ENCODE measurements at regions not wholly inside any gene's neighbourhood (a gene's known extent, or its start where the extent isn't known, plus 50 kb on each side); places are given as distances from the start of the nearest gene placed in this dataset.

DNA sequence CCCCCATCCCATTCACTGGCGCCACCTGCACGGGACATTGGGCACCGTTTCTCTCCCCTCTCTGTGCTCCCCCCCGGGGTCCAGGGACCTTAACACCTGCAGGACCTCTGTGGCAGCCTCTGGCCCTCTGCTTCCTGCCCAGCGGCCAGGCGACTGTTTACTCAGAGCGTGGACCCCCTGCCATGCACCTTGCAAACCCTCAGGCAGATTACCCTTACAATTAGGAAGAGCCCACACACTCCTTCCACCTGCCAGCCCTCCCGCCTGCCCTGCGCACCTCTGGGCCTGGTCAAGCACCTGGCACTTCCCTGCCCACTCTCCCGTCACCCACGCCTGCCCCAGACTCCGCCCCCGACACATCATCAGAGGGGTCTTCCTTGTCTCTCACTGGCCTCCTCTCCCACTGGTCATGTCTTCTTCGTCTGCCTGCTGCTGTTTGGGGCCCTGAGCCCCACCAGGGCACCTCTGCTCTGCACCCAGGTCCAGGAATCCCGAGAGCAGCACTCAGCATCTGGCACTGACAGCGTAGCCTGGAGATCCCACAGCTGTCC lies 281.3 kb upstream of the IRX4 start:
- Histone ChIP-seq H3K9me2 (replicated peaks; ENCODE audit: insufficient read depth, low read length) (no peaks in the 10 kb centered on the region), H3K4me3 (ENCODE audit: insufficient read depth, low read length, poor library complexity, severe bottlenecking) (no peak overlapping the region), H3K9ac (ENCODE audit: low read length) (no peak overlapping the region), H4K20me1 (ENCODE audit: low read depth, low read length) (no peaks in the 10 kb centered on the region), H2AFZ (ENCODE audit: low read depth, low read length, severe bottlenecking) (no peak overlapping the region), H3K27me3 (ENCODE audit: low read length) (no peaks in the 10 kb centered on the region), H3K9me3 (ENCODE audit: insufficient read depth, low read length) (no peaks in the 10 kb centered on the region), H3K79me2 (ENCODE audit: insufficient read depth, low read length) (no peaks in the 10 kb centered on the region), H3F3A (ENCODE audit: insufficient read depth) (no peaks in the 10 kb centered on the region), H3K36me3 (ENCODE audit: low read length) (no peaks in the 10 kb centered on the region), H3K27ac (ENCODE audit: low read depth, low read length) (no peak overlapping the region), H3K4me2 (ENCODE audit: low read depth, low read length, poor library complexity, severe bottlenecking) (no peak overlapping the region)
- TF ChIP-seq, protein P1, sequence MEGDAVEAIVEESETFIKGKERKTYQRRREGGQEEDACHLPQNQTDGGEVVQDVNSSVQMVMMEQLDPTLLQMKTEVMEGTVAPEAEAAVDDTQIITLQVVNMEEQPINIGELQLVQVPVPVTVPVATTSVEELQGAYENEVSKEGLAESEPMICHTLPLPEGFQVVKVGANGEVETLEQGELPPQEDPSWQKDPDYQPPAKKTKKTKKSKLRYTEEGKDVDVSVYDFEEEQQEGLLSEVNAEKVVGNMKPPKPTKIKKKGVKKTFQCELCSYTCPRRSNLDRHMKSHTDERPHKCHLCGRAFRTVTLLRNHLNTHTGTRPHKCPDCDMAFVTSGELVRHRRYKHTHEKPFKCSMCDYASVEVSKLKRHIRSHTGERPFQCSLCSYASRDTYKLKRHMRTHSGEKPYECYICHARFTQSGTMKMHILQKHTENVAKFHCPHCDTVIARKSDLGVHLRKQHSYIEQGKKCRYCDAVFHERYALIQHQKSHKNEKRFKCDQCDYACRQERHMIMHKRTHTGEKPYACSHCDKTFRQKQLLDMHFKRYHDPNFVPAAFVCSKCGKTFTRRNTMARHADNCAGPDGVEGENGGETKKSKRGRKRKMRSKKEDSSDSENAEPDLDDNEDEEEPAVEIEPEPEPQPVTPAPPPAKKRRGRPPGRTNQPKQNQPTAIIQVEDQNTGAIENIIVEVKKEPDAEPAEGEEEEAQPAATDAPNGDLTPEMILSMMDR (IDR thresholded peaks at IDR 0.05; ENCODE audit: insufficient read depth, low read length, poor library complexity, severe bottlenecking) = no peak
- no peak for TF ChIP-seq EZH2phosphoT487 (conservative IDR thresholded peaks at IDR 0.05; ENCODE audit: low read length)

- no peak overlapping the region for H3K4me2 ChIP-seq (ENCODE audit: low read depth, low read length, poor library complexity, severe bottlenecking)
- TF ChIP-seq EZH2phosphoT487 (conservative IDR thresholded peaks at IDR 0.05; ENCODE audit: low read length) = no peak
- TF ChIP-seq, protein P1 (IDR thresholded peaks at IDR 0.05; ENCODE audit: insufficient read depth, low read length, poor library complexity, severe bottlenecking) = no peak
- no peaks in the 10 kb centered on the region for H3K36me3 ChIP-seq (ENCODE audit: low read length)
- H3K9me3 ChIP-seq (ENCODE audit: insufficient read depth, low read length) = no peaks in the 10 kb centered on the region
- H3F3A ChIP-seq (ENCODE audit: insufficient read depth) = no peaks in the 10 kb centered on the region
- no peak overlapping the region for H3K4me3 ChIP-seq (ENCODE audit: insufficient read depth, low read length, poor library complexity, severe bottlenecking)
- H3K9ac ChIP-seq (ENCODE audit: low read length) = no peak overlapping the region
- H2AFZ ChIP-seq (ENCODE audit: low read depth, low read length, severe bottlenecking) = no peak overlapping the region
- H3K9me2 ChIP-seq (replicated peaks; ENCODE audit: insufficient read depth, low read length) = no peaks in the 10 kb centered on the region
- no peaks in the 10 kb centered on the region for H3K79me2 ChIP-seq (ENCODE audit: insufficient read depth, low read length)
- H4K20me1 ChIP-seq (ENCODE audit: low read depth, low read length) = no peaks in the 10 kb centered on the region
- no peaks in the 10 kb centered on the region for H3K27me3 ChIP-seq (ENCODE audit: low read length)
- no peak overlapping the region for H3K27ac ChIP-seq (ENCODE audit: low read depth, low read length)
Measured at GRCh38 chr5:2163060-2163856, 280.5 kb upstream of the IRX4 start.

GRCh38 chr5:2160811-2161210 lies 278.1 kb upstream of the IRX4 start:
- Histone ChIP-seq H3K79me2 (ENCODE audit: insufficient read depth, low read length) (no peaks in the 10 kb centered on the region), H3F3A (ENCODE audit: insufficient read depth) (no peaks in the 10 kb centered on the region), H3K36me3 (ENCODE audit: low read length) (no peaks in the 10 kb centered on the region), H3K9ac (ENCODE audit: low read length) (no peak overlapping the region), H3K9me2 (replicated peaks; ENCODE audit: insufficient read depth, low read length) (no peaks in the 10 kb centered on the region), H2AFZ (ENCODE audit: low read depth, low read length, severe bottlenecking) (no peak overlapping the region), H3K9me3 (ENCODE audit: insufficient read depth, low read length) (no peaks in the 10 kb centered on the region), H3K4me2 (ENCODE audit: low read depth, low read length, poor library complexity, severe bottlenecking) (no peak overlapping the region), H3K4me3 (ENCODE audit: insufficient read depth, low read length, poor library complexity, severe bottlenecking) (no peak overlapping the region), H3K27me3 (ENCODE audit: low read length) (no peaks in the 10 kb centered on the region), H3K27ac (ENCODE audit: low read depth, low read length) (no peak overlapping the region), H4K20me1 (ENCODE audit: low read depth, low read length) (no peaks in the 10 kb centered on the region)
- TF ChIP-seq, protein P1 (IDR thresholded peaks at IDR 0.05; ENCODE audit: insufficient read depth, low read length, poor library complexity, severe bottlenecking) = no peak
- no peak for TF ChIP-seq EZH2phosphoT487 (conservative IDR thresholded peaks at IDR 0.05; ENCODE audit: low read length)
